Fibroblast of pulmonary artery (primary cell): ENCODE measurements at regions not wholly inside any gene's neighbourhood (a gene's known extent, or its start where the extent isn't known, plus 50 kb on each side); places are given as distances from the start of the nearest gene placed in this dataset.

Source experiments
- DNase-seq: peaks from one replicate; pipeline ENCODE4 v3.0.0-alpha.2; 2010; ENCODE audit warnings: low read depth
- H3K4me3 ChIP-seq: replicated peaks from 2 replicates; pipeline ENCODE4 v1.5.1; 2011; ENCODE audit warnings: low read depth, mild to moderate bottlenecking, control low read depth, low read length, moderate library complexity
- TF ChIP-seq, protein P1 (sequence below): IDR thresholded peaks from 2 replicates; pipeline ENCODE4 v1.5.1; 2011; ENCODE audit warnings: mild to moderate bottlenecking, control low read depth, low read length, inconsistent platforms; ENCODE audit errors: missing control alignments

DNA sequence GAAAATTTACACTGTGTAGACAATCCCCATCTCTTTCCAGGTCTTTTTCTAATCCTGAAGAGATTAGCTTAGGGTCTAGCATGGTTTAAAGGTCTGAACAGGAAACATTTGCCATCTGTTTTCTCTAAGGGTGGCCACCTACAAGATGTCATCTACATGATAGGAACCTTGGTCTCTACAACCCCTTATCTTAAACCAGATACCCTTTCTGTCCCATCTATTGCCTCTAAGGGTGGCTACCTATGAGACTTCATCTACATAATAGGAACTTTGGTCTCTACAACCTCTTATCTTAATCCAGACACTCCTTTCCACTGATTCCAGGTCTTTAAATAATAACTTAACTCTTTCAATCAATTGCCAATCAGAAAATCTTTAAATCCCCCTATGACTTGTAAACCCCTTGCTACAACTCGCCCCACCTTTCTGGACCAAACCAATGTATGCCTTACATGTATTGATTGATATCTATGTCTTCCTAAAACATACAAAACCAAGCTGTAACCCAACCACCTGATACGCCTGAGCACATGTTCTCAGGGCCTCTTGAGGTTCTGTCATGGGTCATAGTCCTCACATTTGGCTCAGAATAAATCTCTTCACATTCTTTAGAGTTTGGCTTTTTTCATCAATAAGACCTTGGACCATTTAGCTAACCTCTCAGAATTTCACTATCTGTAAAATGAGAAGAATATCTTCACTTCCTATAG is 605.0 kb downstream of the TUSC7 start:
- H3K4me3 ChIP-seq, result no peak overlapping the region
- no peak for DNase-seq
- TF ChIP-seq, protein P1, sequence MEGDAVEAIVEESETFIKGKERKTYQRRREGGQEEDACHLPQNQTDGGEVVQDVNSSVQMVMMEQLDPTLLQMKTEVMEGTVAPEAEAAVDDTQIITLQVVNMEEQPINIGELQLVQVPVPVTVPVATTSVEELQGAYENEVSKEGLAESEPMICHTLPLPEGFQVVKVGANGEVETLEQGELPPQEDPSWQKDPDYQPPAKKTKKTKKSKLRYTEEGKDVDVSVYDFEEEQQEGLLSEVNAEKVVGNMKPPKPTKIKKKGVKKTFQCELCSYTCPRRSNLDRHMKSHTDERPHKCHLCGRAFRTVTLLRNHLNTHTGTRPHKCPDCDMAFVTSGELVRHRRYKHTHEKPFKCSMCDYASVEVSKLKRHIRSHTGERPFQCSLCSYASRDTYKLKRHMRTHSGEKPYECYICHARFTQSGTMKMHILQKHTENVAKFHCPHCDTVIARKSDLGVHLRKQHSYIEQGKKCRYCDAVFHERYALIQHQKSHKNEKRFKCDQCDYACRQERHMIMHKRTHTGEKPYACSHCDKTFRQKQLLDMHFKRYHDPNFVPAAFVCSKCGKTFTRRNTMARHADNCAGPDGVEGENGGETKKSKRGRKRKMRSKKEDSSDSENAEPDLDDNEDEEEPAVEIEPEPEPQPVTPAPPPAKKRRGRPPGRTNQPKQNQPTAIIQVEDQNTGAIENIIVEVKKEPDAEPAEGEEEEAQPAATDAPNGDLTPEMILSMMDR, result no peak

DNA sequence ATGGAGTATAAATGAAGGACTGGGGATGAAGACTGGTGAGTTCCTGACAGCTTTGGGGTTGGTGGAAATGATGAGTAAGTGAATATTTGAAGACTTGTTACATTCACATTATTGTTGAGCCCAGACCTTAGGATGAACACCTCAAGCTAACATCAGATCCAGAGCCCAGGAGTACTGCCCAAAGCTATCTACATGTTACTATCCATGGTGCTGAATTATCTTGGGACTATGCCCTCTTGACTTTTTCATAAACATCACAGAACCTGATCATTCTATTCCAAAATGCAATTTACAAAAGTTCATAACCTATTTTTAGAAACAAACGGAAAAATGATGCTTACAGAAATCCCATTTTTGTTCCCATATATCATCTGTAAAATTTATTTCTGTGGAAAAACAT is 613.3 kb downstream of the TUSC7 start:
- H3K4me3 ChIP-seq, result no peak overlapping the region
- TF ChIP-seq, protein P1, result no peak
- DNase-seq, result peak; percentile 17

DNA sequence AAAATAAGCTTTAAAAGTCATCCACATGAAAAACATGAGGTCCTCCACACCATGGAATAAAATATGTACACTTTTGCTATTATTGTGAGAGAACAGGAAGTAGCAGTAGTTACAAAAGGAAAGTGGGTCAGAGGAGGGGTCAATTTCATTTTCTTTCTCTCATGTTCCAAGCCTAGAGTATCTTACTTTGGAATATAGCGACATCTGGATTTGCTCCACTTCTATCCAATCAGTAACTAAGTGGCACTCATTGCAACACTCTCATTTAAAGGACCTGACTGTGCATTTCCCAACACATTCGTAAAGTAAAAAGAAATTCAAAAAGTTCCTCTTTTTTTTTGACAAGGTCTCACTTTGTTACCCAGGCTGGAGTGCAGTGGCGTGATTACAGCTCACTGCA is 637.3 kb downstream of the TUSC7 start:
- no peak for DNase-seq
- no peak overlapping the region for H3K4me3 ChIP-seq
- TF ChIP-seq, protein P1, result no peak

DNA sequence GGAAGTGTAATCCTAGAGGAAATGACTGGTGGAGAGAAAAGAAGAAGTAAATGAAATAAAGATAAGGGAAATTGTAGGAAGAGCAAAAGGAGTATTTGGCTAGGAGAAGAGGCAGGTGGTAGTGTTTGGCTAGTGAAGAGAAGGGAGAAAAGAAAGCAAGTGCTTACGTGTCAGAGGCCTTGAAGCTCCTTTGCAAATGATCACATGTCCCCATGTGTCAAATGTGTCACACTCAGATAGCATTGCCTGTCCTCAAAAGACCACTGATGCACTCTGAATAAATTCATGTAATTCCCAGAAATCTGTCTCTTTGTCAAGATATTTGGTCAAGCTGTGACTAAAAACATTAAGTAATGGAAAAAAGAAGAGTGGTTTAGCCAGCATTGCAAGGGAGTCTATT is 639.3 kb downstream of the TUSC7 start:
- TF ChIP-seq, protein P1, result no peak
- no peak for DNase-seq
- H3K4me3 ChIP-seq, result no peak overlapping the region

DNA sequence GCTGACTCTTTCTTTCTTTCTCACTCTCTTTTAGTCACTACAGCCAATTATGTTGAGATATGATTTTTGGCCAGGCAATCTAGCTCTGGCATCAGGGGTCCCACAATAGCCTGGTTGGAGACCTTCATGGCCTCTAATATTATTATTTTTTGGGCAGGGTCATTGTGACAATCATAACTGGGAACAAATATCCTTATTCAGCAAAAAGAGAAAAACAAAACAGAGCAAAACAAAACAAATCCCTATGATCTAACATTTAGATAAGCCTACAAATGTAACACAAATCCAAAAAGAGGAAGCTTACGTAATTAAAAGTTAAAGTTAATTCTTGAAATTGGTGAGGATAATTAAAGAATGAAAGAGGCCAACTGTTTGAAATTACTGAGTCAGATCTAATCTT is 640.0 kb downstream of the TUSC7 start:
- no peak for DNase-seq
- TF ChIP-seq, protein P1, result no peak
- H3K4me3 ChIP-seq, result no peak overlapping the region

DNA sequence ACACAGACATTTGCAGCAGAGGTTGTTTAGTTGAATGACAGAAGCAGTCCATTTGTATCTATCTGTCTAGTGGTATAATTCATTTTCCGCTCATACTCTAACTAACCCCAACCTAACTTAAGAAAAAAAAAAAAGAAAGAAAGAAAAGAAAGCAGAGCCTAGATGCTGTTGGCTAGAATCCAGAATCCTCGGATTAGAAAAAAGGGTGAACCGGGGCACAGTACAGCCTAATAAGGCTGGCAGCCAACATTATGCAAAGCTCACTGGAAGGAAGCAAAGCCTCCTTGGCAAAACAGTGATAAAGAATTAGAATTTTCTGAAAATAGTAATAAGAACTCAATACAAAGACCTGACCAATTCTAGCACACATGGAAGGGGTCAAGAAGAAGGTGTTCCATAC is 640.8 kb downstream of the TUSC7 start:
- TF ChIP-seq, protein P1, result no peak
- H3K4me3 ChIP-seq, result no peak overlapping the region
- no peak for DNase-seq

DNA sequence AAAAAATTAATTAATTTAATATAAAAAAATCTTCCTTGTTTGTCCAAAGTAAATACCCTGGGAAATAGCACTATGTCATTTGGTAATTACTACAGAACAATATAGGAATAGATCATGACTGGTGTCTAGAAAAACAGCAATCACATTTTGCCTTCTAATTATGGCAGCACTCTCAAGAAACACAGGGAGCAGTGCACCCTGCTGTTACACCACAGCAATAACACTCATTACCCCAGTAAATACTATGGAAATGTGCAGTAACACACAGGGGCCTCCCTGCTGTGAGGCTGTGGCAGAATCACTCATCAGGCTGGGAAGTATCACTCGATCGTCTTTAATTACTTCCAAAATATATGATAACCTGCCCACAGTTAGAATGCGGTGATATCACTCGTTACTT is 646.0 kb downstream of the TUSC7 start:
- peak; percentile 3 for DNase-seq
- TF ChIP-seq, protein P1, result peak; percentile 16
- H3K4me3 ChIP-seq, result no peak overlapping the region
